Subcutaneous abdominal adipose tissue (tissue), 5 donors: ENCODE measurements at regions not wholly inside any gene's neighbourhood (a gene's known extent, or its start where the extent isn't known, plus 50 kb on each side); places are given as distances from the start of the nearest gene placed in this dataset.

ENCODE experiments used
- H3K27ac ChIP-seq: one replicate; pipeline ENCODE4 v1.7.0; 2013; ENCODE audit warnings: low read depth, mild to moderate bottlenecking, inconsistent platforms, low read length, moderate library complexity
- H3K27me3 ChIP-seq, 5 donors: one replicate each; pipeline ENCODE4 v1.7.0; 2013; ENCODE audit warnings: low read length in 5 of 5, inconsistent platforms in 1 of 5; ENCODE audit not compliant: control insufficient read depth in 5 of 5, insufficient read depth in 4 of 5
- H3K36me3 ChIP-seq, 5 donors: one replicate each; pipeline ENCODE4 v1.7.0; 2013; ENCODE audit warnings: low read length in 5 of 5; ENCODE audit not compliant: control insufficient read depth in 5 of 5, insufficient read depth in 5 of 5
- H3K4me1 ChIP-seq, 5 donors: one replicate each; pipeline ENCODE4 v1.7.0; 2013; ENCODE audit warnings: low read length in 5 of 5, mild to moderate bottlenecking in 3 of 5, moderate library complexity in 1 of 5; ENCODE audit not compliant: control insufficient read depth in 5 of 5, insufficient read depth in 5 of 5
- H3K4me3 ChIP-seq, 5 donors: one replicate each; pipeline ENCODE4 v1.7.0; 2013; ENCODE audit warnings: low read length in 5 of 5, low read depth in 1 of 5
- H3K9ac ChIP-seq, 5 donors: one replicate each; pipeline ENCODE4 v1.7.0; 2013; ENCODE audit warnings: low read length in 5 of 5, mild to moderate bottlenecking in 4 of 5, moderate library complexity in 3 of 5
- H3K9me3 ChIP-seq, 5 donors: one replicate each; pipeline ENCODE4 v1.7.0; 2013; ENCODE audit warnings: low read length in 5 of 5; ENCODE audit not compliant: control insufficient read depth in 5 of 5
- donor health status: healthy.
- donor health status: healthy.
- donor health status: healthy.
- donor health status: healthy.
- donor health status: healthy.

- H3K27ac ChIP-seq = no peak overlapping the region
- H3K4me3 ChIP-seq = no peak overlapping the region
- no peaks in the 10 kb centered on the region for H3K4me1 ChIP-seq
- no peaks in the 10 kb centered on the region for H3K36me3 ChIP-seq
- H3K9ac ChIP-seq = no peak overlapping the region
- no peaks in the 10 kb centered on the region for H3K27me3 ChIP-seq
- no peaks in the 10 kb centered on the region for H3K9me3 ChIP-seq
Measured at GRCh38 chr15:61480863-61481262, 251.8 kb upstream of the RORA start.

- Histone ChIP-seq H3K9me3 (no peaks in the 10 kb centered on the region), H3K36me3 (no peaks in the 10 kb centered on the region), H3K4me3 (no peak overlapping the region), H3K27ac (no peak overlapping the region), H3K4me1 (no peaks in the 10 kb centered on the region), H3K9ac (no peak overlapping the region), H3K27me3 (no peaks in the 10 kb centered on the region)
Measured at GRCh38 chr15:61480295-61480694, 251.2 kb upstream of the RORA start.

- H3K4me1 ChIP-seq = no peaks in the 10 kb centered on the region
- H3K9me3 ChIP-seq = no peaks in the 10 kb centered on the region
- H3K27ac ChIP-seq = no peak overlapping the region
- H3K36me3 ChIP-seq = no peaks in the 10 kb centered on the region
- no peaks in the 10 kb centered on the region for H3K27me3 ChIP-seq
- no peak overlapping the region for H3K9ac ChIP-seq
- no peak overlapping the region for H3K4me3 ChIP-seq
Measured at GRCh38 chr15:61479613-61480012, 250.5 kb upstream of the RORA start.

DNA sequence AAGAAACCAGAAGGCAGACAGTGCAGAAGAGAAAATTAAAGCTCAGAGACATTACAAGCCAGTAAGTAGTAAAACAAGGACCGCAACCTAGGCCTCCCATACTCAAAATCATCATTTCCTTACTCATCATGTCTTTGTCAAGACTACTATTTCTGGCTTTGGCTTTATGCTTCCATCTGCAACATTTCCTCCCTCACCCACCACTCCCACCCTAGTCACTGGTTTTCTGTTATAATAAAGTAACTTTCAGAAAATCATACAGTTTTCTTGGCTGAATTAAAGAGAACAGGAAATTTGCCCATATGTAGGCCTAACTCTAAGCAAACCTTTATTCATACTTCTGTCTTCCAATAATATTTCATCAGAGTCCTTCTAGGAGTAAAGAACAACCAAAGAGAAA, 247.6 kb upstream of the RORA start:
- H3K9me3 ChIP-seq = no peaks in the 10 kb centered on the region

DNA sequence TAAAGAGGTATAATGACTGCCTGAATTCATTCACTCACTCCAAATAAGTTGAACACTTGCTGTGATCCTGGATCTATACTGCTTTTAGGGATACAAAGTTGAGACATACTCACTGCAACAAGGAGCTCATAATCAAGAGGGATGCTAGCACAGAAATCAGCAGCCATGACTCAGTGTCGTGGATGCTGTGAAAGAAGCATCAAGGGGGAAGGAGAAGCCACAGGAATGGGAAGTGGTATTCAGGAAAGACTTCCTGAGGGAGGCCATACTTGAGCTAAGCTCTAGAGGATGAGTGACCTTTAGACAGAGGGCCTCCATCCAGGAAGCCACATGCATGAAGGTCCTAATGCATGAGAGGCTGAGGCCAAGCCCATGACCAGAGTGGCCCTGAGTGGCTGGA, 245.7 kb upstream of the RORA start:
- no peaks in the 10 kb centered on the region for H3K9me3 ChIP-seq
- H3K4me3 ChIP-seq = no peak overlapping the region
- H3K4me1 ChIP-seq = no peaks in the 10 kb centered on the region
- no peak overlapping the region for H3K9ac ChIP-seq
- no peaks in the 10 kb centered on the region for H3K36me3 ChIP-seq
- H3K27me3 ChIP-seq = peaks cover 0 to 3% (median 0%) of the 10 kb centered on the region in 5 donors
- H3K27ac ChIP-seq = no peak overlapping the region

More for the DNA sequence above, 247.6 kb upstream of the RORA start:
- Histone ChIP-seq H3K4me1 (no peaks in the 10 kb centered on the region), H3K36me3 (no peaks in the 10 kb centered on the region), H3K9ac (no peak overlapping the region), H3K27me3 (peaks cover 0 to 3% (median 0%) of the 10 kb centered on the region in 5 donors), H3K27ac (no peak overlapping the region), H3K4me3 (no peak overlapping the region)

DNA sequence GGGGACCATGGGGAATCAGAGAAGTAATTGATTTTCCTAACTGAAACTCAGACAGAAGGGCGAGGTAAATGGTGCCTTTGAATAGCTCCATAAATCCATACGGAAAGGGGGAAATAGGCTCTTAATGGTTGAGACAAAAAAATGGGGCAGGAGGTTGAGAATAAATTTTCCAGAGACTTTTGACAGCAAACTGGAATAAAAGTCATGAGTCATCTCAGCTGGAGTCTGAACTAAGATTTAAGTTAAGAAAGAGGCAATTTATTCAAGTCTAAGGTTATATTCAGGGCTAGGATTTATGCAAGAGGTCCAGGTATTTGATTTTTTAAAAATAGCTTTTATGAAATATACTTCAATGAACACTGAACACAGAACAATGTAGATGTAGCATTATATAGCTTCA, 238.7 kb upstream of the RORA start:
- Histone ChIP-seq H3K27me3 (peaks cover 0 to 3% (median 0%) of the 10 kb centered on the region in 5 donors), H3K27ac (no peak overlapping the region), H3K4me1 (peaks cover 0 to 8% (median 0%) of the 10 kb centered on the region in 5 donors), H3K9ac (no peak overlapping the region), H3K36me3 (no peaks in the 10 kb centered on the region), H3K4me3 (no peak overlapping the region), H3K9me3 (no peaks in the 10 kb centered on the region)

GRCh38 chr15:61459785-61460707, 230.9 kb upstream of the RORA start:
- H3K27ac ChIP-seq = no peak overlapping the region
- H3K9me3 ChIP-seq = no peaks in the 10 kb centered on the region
- no peaks in the 10 kb centered on the region for H3K27me3 ChIP-seq
- H3K36me3 ChIP-seq = no peaks in the 10 kb centered on the region
- H3K4me3 ChIP-seq = no peak overlapping the region
- H3K4me1 ChIP-seq = no peaks in the 10 kb centered on the region
- no peak overlapping the region for H3K9ac ChIP-seq

DNA sequence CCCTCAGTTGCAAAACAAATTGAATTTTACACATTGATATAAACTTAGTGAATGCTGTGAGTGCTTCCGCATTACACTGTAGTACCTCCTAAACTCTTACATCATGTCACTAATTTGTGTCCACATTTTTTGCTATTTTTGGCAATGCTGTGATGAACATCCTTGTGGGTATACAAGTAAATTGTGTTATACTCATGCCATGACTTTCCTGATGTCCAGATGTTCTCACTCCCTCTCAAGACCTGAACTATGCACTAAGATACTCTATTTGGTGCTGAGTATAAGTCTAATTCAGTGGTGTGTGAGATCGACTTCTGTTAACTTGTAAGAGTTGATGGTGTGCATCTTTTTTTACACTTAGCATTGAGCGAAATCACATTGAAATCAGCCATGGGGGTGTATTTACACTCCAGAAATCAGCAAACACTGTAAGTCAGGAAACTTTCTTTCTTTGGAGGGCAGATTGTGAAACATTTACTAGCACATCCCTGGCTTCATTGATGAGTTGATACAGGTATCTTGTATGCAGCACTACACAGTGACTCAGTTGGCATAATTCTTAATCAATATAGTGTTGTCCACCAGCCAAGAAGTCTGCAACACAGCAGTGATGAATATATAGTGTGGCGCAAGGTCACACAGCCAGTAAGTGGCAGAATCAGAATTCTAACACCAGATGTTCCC, 228.1 kb upstream of the RORA start:
- H3K9me3 ChIP-seq = no peaks in the 10 kb centered on the region
- H3K9ac ChIP-seq = no peak overlapping the region
- H3K4me1 ChIP-seq = no peaks in the 10 kb centered on the region
- H3K27me3 ChIP-seq = no peaks in the 10 kb centered on the region
- no peak overlapping the region for H3K27ac ChIP-seq
- H3K4me3 ChIP-seq = no peak overlapping the region
- no peaks in the 10 kb centered on the region for H3K36me3 ChIP-seq

DNA sequence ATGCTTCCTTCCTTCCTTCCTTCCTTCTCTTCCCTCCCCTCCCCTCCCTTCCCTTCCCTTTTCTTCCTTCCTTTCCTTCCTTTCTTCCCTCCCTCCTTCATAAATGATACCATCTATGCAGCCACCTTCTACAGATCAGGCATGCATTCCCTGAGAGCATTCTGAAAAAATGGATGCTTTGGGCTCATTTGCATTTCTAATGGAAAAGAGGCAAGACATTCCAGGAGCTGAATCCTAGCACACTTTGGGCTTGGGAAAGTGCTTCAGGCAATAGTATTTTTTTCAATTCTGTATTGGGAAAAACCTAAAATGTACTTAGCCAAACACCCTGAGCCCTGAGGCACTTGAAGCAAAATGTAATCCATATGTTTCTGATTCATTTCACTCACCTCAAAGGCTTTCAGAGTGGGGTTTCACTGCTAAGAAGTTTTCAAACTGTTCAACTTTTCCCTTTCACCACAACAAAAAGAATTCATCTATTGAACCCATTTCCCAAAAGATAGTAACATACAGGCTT, 220.1 kb upstream of the RORA start:
- Histone ChIP-seq H3K9me3 (peaks cover 0 to 4% (median 0%) of the 10 kb centered on the region in 5 donors), H3K27me3 (no peaks in the 10 kb centered on the region), H3K9ac (no peak overlapping the region), H3K4me3 (no peak overlapping the region), H3K4me1 (no peaks in the 10 kb centered on the region), H3K36me3 (no peaks in the 10 kb centered on the region), H3K27ac (no peak overlapping the region)

DNA sequence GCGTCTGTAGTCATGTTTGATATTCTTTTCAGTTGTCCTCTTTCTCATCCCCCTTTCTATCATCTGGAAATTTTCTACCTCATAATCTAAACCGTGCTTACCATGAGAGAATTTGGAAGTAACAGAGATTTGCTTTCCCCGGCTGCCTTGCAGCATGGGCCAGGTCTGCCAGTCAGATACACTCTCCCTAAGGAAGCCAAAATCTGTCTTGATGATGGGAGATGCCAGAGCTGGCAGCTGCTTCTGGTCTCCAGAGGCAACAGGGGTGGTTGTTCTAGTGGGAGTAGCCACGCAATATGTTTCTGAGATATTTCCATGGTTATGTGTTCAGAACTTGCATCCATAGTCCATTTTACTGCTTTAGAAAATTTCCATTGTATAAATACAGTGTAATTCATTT, 218.9 kb upstream of the RORA start:
- peaks cover 0 to 5% (median 0%) of the 10 kb centered on the region in 5 donors for H3K9me3 ChIP-seq
- no peaks in the 10 kb centered on the region for H3K27me3 ChIP-seq
- no peaks in the 10 kb centered on the region for H3K36me3 ChIP-seq
- no peaks in the 10 kb centered on the region for H3K4me1 ChIP-seq
- H3K27ac ChIP-seq = no peak overlapping the region
- H3K9ac ChIP-seq = no peak overlapping the region
- no peak overlapping the region for H3K4me3 ChIP-seq
